B cell (primary cell): ENCODE measurements at regions not wholly inside any gene's neighbourhood (a gene's known extent, or its start where the extent isn't known, plus 50 kb on each side); places are given as distances from the start of the nearest gene placed in this dataset.

Experiments used
- ATAC-seq: fragments of 200-7000 bp; cut with Tn5 transposase; one replicate; pipeline ENCODE4 v1.10.0; 2021; ENCODE audit warnings: low read depth, mild to moderate bottlenecking, moderate number of reproducible peaks, moderate library complexity
- CTCF ChIA-PET: fragments of 350-600 bp; sonication (Branson Sonifier 250); formaldehyde crosslinking; loops from one replicate; lab custom pipeline; 2021; ENCODE audit warnings: antibody characterized with exemption, inconsistent platforms; lab: Charles Lee
- POLR2A ChIA-PET: fragments of 350-600 bp; sonication (Branson Sonifier 250); formaldehyde crosslinking; loops from one replicate; lab custom pipeline; 2021; ENCODE audit warnings: antibody characterized with exemption; lab: Charles Lee
- DNase-seq: peaks from one replicate; pipeline ENCODE4 v3.0.0; 2013
- H2AFZ ChIP-seq: 2 replicates; pipeline ENCODE4 v1.6.1; 2012; ENCODE audit warnings: mild to moderate bottlenecking, low read depth, low read length; ENCODE audit not compliant: insufficient read depth, poor library complexity, severe bottlenecking
- H3K27ac ChIP-seq, 2 donors: 1 replicate in 1 of 2; 2 replicates in 1 of 2; pipeline ENCODE4 v1.5.1; 2012 to 2013; ENCODE audit warnings: low read length in 2 of 2, mild to moderate bottlenecking in 2 of 2, moderate library complexity in 1 of 2
- H3K27me3 ChIP-seq, 4 experiments: fragments of 200-600 bp in 1 of 4; sonication (generic) in 1 of 4; replicated peaks in 1 of 4; 1 replicate in 2 of 4; 2 replicates in 2 of 4; pipeline versions ENCODE4 v1.6.1 to v1.7.0; 2013 to 2016; ENCODE audit warnings: low read length in 3 of 4, mild to moderate bottlenecking in 2 of 4, mixed read lengths in 1 of 4, moderate library complexity in 1 of 4; ENCODE audit not compliant: insufficient read depth in 4 of 4, control insufficient read depth in 3 of 4; ENCODE audit errors: control extremely low read depth in 1 of 4
- H3K36me3 ChIP-seq, 2 experiments: replicated peaks in 1 of 2; 1 replicate in 1 of 2; 2 replicates in 1 of 2; pipeline versions ENCODE4 v1.6.1 to v1.7.1; 2013; ENCODE audit warnings: low read length in 1 of 2; ENCODE audit not compliant: insufficient read depth in 2 of 2, control insufficient read depth in 1 of 2; ENCODE audit errors: control extremely low read depth in 1 of 2, extremely low read depth in 1 of 2
- H3K4me1 ChIP-seq, 2 donors: fragments of 200-600 bp in 1 of 2; sonication (generic) in 1 of 2; 1 replicate in 1 of 2; 2 replicates in 1 of 2; pipeline versions ENCODE4 v1.5.1 to v1.6.1; 2013 to 2017; ENCODE audit warnings: low read length in 2 of 2; ENCODE audit not compliant: control insufficient read depth in 2 of 2, insufficient read depth in 2 of 2
- H3K4me2 ChIP-seq: replicated peaks from 2 replicates; pipeline ENCODE3; 2012; ENCODE audit warnings: mild to moderate bottlenecking, low read depth, low read length; ENCODE audit not compliant: poor library complexity, severe bottlenecking
- H3K4me3 ChIP-seq, 5 experiments: fragments of 200-600 bp in 1 of 5; sonication (generic) in 1 of 5; 1 replicate in 3 of 5; 2 replicates in 2 of 5; pipeline versions ENCODE4 v1.5.1 to v1.7.0; 2011 to 2016; ENCODE audit warnings: low read length in 4 of 5, mild to moderate bottlenecking in 4 of 5, low read depth in 2 of 5, control low read depth in 1 of 5, moderate library complexity in 1 of 5; ENCODE audit not compliant: insufficient read depth in 1 of 5; ENCODE audit errors: control extremely low read depth in 1 of 5, extremely low read depth in 1 of 5
- H3K79me2 ChIP-seq: fragments of 200-600 bp; sonication (generic); one replicate; pipeline ENCODE4 v1.6.0; 2016; ENCODE audit warnings: low read length; ENCODE audit not compliant: control insufficient read depth, insufficient read depth
- H3K9ac ChIP-seq: fragments of 200-600 bp; sonication (generic); 2 replicates; pipeline ENCODE4 v1.6.1; 2017; ENCODE audit warnings: mild to moderate bottlenecking, low read length, moderate library complexity
- H3K9me3 ChIP-seq, 3 donors: one replicate each; pipeline versions ENCODE4 v1.6.1 to v1.7.1; 2013; ENCODE audit warnings: low read length in 2 of 3; ENCODE audit not compliant: control insufficient read depth in 2 of 3, insufficient read depth in 1 of 3; ENCODE audit errors: control extremely low read depth in 1 of 3
- H4K20me1 ChIP-seq: 2 replicates; pipeline ENCODE4 v1.6.0; 2012; ENCODE audit warnings: mild to moderate bottlenecking, low read length; ENCODE audit not compliant: insufficient read depth, control insufficient read depth, poor library complexity, severe bottlenecking
- H3K27ac Mint-ChIP-seq: one replicate; pipeline ENCODE4 v1.8.0; 2021; ENCODE audit warnings: mixed read lengths
- H3K27me3 Mint-ChIP-seq: one replicate; pipeline ENCODE4 v1.8.0; 2021; ENCODE audit warnings: mixed read lengths
- H3K4me1 Mint-ChIP-seq: one replicate; pipeline ENCODE4 v1.8.0; 2021; ENCODE audit warnings: mixed read lengths
- H3K4me3 Mint-ChIP-seq: one replicate; pipeline ENCODE4 v1.8.0; 2021; ENCODE audit warnings: mixed read lengths
- H3K9me3 Mint-ChIP-seq: one replicate; pipeline ENCODE4 v1.8.0; 2022; ENCODE audit warnings: mixed read lengths; ENCODE audit not compliant: insufficient read depth
- CTCF ChIP-seq: fragments of 200-600 bp; IDR thresholded peaks from one replicate; pipeline ENCODE4 v1.8.0; 2022; ENCODE audit warnings: antibody characterized with exemption, mild to moderate bottlenecking
- EZH2 ChIP-seq: IDR thresholded peaks from 2 replicates; pipeline ENCODE4 v1.6.1; 2012; ENCODE audit warnings: borderline replicate concordance, low read depth, mild to moderate bottlenecking, moderate library complexity, low read length; ENCODE audit not compliant: insufficient read depth, poor library complexity, severe bottlenecking
- WGBS: methylation state at CpG from one replicate; pipeline ENCODE4 v1.1.5; 2013; ENCODE audit warnings: missing lambda C conversion rate; ENCODE audit not compliant: insufficient coverage; 5-methylcytosine and 5-hydroxymethylcytosine counted together
- intact Hi-C: fragments of 100-400 bp; cut with micrococcal nuclease; formaldehyde crosslinking; loops from one replicate; pipeline ENCODE4 v1.10.0; 2022

GRCh38 chr18:57942493-57942892 lies 101.5 kb upstream of the NEDD4L start:
- H3K4me3 ChIP-seq, result no peak overlapping the region
- H3K4me1 ChIP-seq, result no peaks in the 10 kb centered on the region
- H3K9ac ChIP-seq, result no peak overlapping the region
- H3K79me2 ChIP-seq, result no peaks in the 10 kb centered on the region
- TF ChIP-seq EZH2, result no peak
- no peaks in the 10 kb centered on the region for H3K4me1 Mint-ChIP-seq
- intact Hi-C loops, result no loop called here
- CTCF ChIA-PET, result interaction anchor here (1.2 to 1.6 kb wide), 2 partner anchors 14 to 61 kb away, joined by 3 to 5 read pairs; no protein-coding TSS in a partner anchor
- no peak overlapping the region for H3K27ac ChIP-seq
- WGBS, result no CpG with 5 or more reads among the region's 1 CpG
- peaks cover 0 to 6% (median 0%) of the 10 kb centered on the region in 4 experiments for H3K27me3 ChIP-seq
- H3K9me3 ChIP-seq, result no peaks in the 10 kb centered on the region
- H4K20me1 ChIP-seq, result no peaks in the 10 kb centered on the region
- no peaks in the 10 kb centered on the region for H3K36me3 ChIP-seq
- peaks cover 16% of the 10 kb centered on the region for H3K27me3 Mint-ChIP-seq
- DNase-seq (no peak), ATAC-seq (no peak)
- no peaks in the 10 kb centered on the region for H3K9me3 Mint-ChIP-seq
- H3K4me2 ChIP-seq, result no peak overlapping the region
- H2AFZ ChIP-seq, result no peak overlapping the region
- H3K4me3 Mint-ChIP-seq, result no peak overlapping the region
- POLR2A ChIA-PET, result no interaction called here
- no peak overlapping the region for H3K27ac Mint-ChIP-seq

GRCh38 chr18:57941841-57942489 lies 102.1 kb upstream of the NEDD4L start:
- Histone ChIP-seq H4K20me1 (no peaks in the 10 kb centered on the region), H3K4me2 (no peak overlapping the region), H3K4me3 (no peak overlapping the region), H3K4me1 (no peaks in the 10 kb centered on the region), H3K79me2 (no peaks in the 10 kb centered on the region), H3K9me3 (no peaks in the 10 kb centered on the region), H2AFZ (no peak overlapping the region), H3K27me3 (peaks cover 0 to 6% (median 0%) of the 10 kb centered on the region in 4 experiments), H3K36me3 (no peaks in the 10 kb centered on the region), H3K27ac (no peak overlapping the region), H3K9ac (no peak overlapping the region)
- H3K27ac Mint-ChIP-seq, result no peak overlapping the region
- TF ChIP-seq EZH2 (no peak), CTCF (no peak)
- DNase-seq (no peak), ATAC-seq (no peak)
- H3K4me1 Mint-ChIP-seq, result no peaks in the 10 kb centered on the region
- H3K4me3 Mint-ChIP-seq, result no peak overlapping the region
- WGBS, result 92% methylated on average over 6 of the region's 9 CpGs
- CTCF ChIA-PET, result interaction anchor here (1.2 kb wide), 1 partner anchor 14 kb away, joined by 3 read pairs; no protein-coding TSS in a partner anchor
- H3K27me3 Mint-ChIP-seq, result peaks cover 16% of the 10 kb centered on the region
- POLR2A ChIA-PET, result no interaction called here
- intact Hi-C loops, result no loop called here
- no peaks in the 10 kb centered on the region for H3K9me3 Mint-ChIP-seq
